ENCODE measurements at regions not wholly inside any gene's neighbourhood (a gene's known extent, or its start where the extent isn't known, plus 50 kb on each side); places are given as distances from the start of the nearest gene placed in this dataset.
A peak's percentile ranks its signal among the peaks of the same experiment; 100 is the strongest.
"Not testable (repeated sequence)": the region's sequence is repeated elsewhere in the genome, so short reads cannot be mapped to it uniquely, and the experiment has no call there.

- DNase-seq; H3K4me1 Mint-ChIP-seq; H3K27me3 Mint-ChIP-seq; CTCF ChIA-PET; POLR2A ChIA-PET; H3K9me3 Mint-ChIP-seq; H3K27ac Mint-ChIP-seq; H3K36me3 Mint-ChIP-seq (ENCODE audit: low read depth); H3K4me3 Mint-ChIP-seq: not testable (repeated sequence)
These were observed 430.6 kb downstream of the KCNJ2 start for GRCh38 chr17:70599945-70600344.

GRCh38 chr17:70603226-70603625, 433.9 kb downstream of the KCNJ2 start:
- no peaks in the 10 kb centered on the region for H3K36me3 Mint-ChIP-seq (ENCODE audit: low read depth)
- H3K4me1 Mint-ChIP-seq, result no peaks in the 10 kb centered on the region
- POLR2A ChIA-PET, result no interaction called here
- no peaks in the 10 kb centered on the region for H3K27me3 Mint-ChIP-seq
- H3K4me3 Mint-ChIP-seq, result no peak overlapping the region
- H3K27ac Mint-ChIP-seq, result no peak overlapping the region
- no peak for DNase-seq
- CTCF ChIA-PET, result no interaction called here
- H3K9me3 Mint-ChIP-seq, result no peaks in the 10 kb centered on the region

- Mint-ChIP-seq H3K27me3 (no peaks in the 10 kb centered on the region), H3K36me3 (ENCODE audit: low read depth) (no peaks in the 10 kb centered on the region), H3K4me3 (no peak overlapping the region), H3K4me1 (no peaks in the 10 kb centered on the region), H3K27ac (no peak overlapping the region), H3K9me3 (no peaks in the 10 kb centered on the region)
- POLR2A ChIA-PET, result no interaction called here
- CTCF ChIA-PET, result no interaction called here
- DNase-seq, result no peak
These were observed 435.5 kb downstream of the KCNJ2 start for GRCh38 chr17:70604854-70605253.

GRCh38 chr17:70606086-70606485, 436.8 kb downstream of the KCNJ2 start:
- POLR2A ChIA-PET, result no interaction called here
- Mint-ChIP-seq H3K27me3 (no peaks in the 10 kb centered on the region), H3K4me1 (no peaks in the 10 kb centered on the region), H3K36me3 (ENCODE audit: low read depth) (no peaks in the 10 kb centered on the region), H3K27ac (no peak overlapping the region), H3K4me3 (no peak overlapping the region), H3K9me3 (no peaks in the 10 kb centered on the region)
- no peak for DNase-seq
- CTCF ChIA-PET, result no interaction called here

- Mint-ChIP-seq H3K36me3 (ENCODE audit: low read depth) (no peaks in the 10 kb centered on the region), H3K9me3 (no peaks in the 10 kb centered on the region), H3K27ac (no peak overlapping the region), H3K27me3 (no peaks in the 10 kb centered on the region), H3K4me3 (no peak overlapping the region), H3K4me1 (no peaks in the 10 kb centered on the region)
- no peak for DNase-seq
- POLR2A ChIA-PET, result no interaction called here
- CTCF ChIA-PET, result no interaction called here
These were observed 438.9 kb downstream of the KCNJ2 start for GRCh38 chr17:70608193-70608592.

- ChIA-PET POLR2A (no interaction called here), CTCF (no interaction called here)
- Mint-ChIP-seq H3K9me3 (no peaks in the 10 kb centered on the region), H3K4me3 (no peak overlapping the region), H3K27me3 (no peaks in the 10 kb centered on the region), H3K36me3 (ENCODE audit: low read depth) (no peaks in the 10 kb centered on the region), H3K27ac (no peak overlapping the region), H3K4me1 (no peaks in the 10 kb centered on the region)
- DNase-seq, result no peak
These were observed 439.6 kb downstream of the KCNJ2 start for GRCh38 chr17:70608957-70609356.

- H3K9me3 Mint-ChIP-seq, result no peaks in the 10 kb centered on the region
- H3K27me3 Mint-ChIP-seq, result no peaks in the 10 kb centered on the region
- POLR2A ChIA-PET, result no interaction called here
- no peaks in the 10 kb centered on the region for H3K36me3 Mint-ChIP-seq (ENCODE audit: low read depth)
- CTCF ChIA-PET, result no interaction called here
- no peak overlapping the region for H3K27ac Mint-ChIP-seq
- no peak overlapping the region for H3K4me3 Mint-ChIP-seq
- DNase-seq, result no peak
- H3K4me1 Mint-ChIP-seq, result no peaks in the 10 kb centered on the region
These were observed 440.2 kb downstream of the KCNJ2 start for GRCh38 chr17:70609566-70609965.

- Mint-ChIP-seq H3K9me3 (no peaks in the 10 kb centered on the region), H3K27ac (no peak overlapping the region), H3K36me3 (ENCODE audit: low read depth) (no peaks in the 10 kb centered on the region), H3K27me3 (no peaks in the 10 kb centered on the region), H3K4me1 (no peaks in the 10 kb centered on the region), H3K4me3 (no peak overlapping the region)
- ChIA-PET POLR2A (no interaction called here), CTCF (no interaction called here)
- no peak for DNase-seq
These were observed 440.8 kb downstream of the KCNJ2 start for GRCh38 chr17:70610161-70610560.

- H3K9me3 Mint-ChIP-seq, result no peaks in the 10 kb centered on the region
These were observed 444.3 kb downstream of the KCNJ2 start for GRCh38 chr17:70613681-70614080.

GRCh38 chr17:70615831-70616230, 446.5 kb downstream of the KCNJ2 start:
- Mint-ChIP-seq H3K27me3 (no peaks in the 10 kb centered on the region), H3K36me3 (ENCODE audit: low read depth) (no peaks in the 10 kb centered on the region), H3K27ac (no peak overlapping the region), H3K4me1 (no peaks in the 10 kb centered on the region), H3K4me3 (no peak overlapping the region), H3K9me3 (no peaks in the 10 kb centered on the region)
- POLR2A ChIA-PET, result no interaction called here
- CTCF ChIA-PET, result no interaction called here
- DNase-seq, result no peak

More at GRCh38 chr17:70613681-70614080, 444.3 kb downstream of the KCNJ2 start:
- no peaks in the 10 kb centered on the region for H3K4me1 Mint-ChIP-seq
- no peak overlapping the region for H3K27ac Mint-ChIP-seq
- no peak for DNase-seq
- no peaks in the 10 kb centered on the region for H3K36me3 Mint-ChIP-seq (ENCODE audit: low read depth)
- H3K27me3 Mint-ChIP-seq, result no peaks in the 10 kb centered on the region
- CTCF ChIA-PET, result no interaction called here
- POLR2A ChIA-PET, result no interaction called here
- H3K4me3 Mint-ChIP-seq, result no peak overlapping the region

- Mint-ChIP-seq H3K4me1 (peaks cover 11% of the 10 kb centered on the region), H3K36me3 (ENCODE audit: low read depth) (peaks cover 2% of the 10 kb centered on the region), H3K27me3 (no peaks in the 10 kb centered on the region), H3K4me3 (no peak overlapping the region), H3K27ac (no peak overlapping the region), H3K9me3 (peaks cover 3% of the 10 kb centered on the region)
- POLR2A ChIA-PET, result no interaction called here
- no peak for DNase-seq
- CTCF ChIA-PET, result no interaction called here
These were observed 449.3 kb downstream of the KCNJ2 start for GRCh38 chr17:70618641-70619040.

GRCh38 chr17:70621566-70621965, 452.2 kb downstream of the KCNJ2 start:
- POLR2A ChIA-PET, result no interaction called here
- H3K9me3 Mint-ChIP-seq, result peaks cover 3% of the 10 kb centered on the region
- no peak overlapping the region for H3K4me3 Mint-ChIP-seq
- CTCF ChIA-PET, result no interaction called here
- no peaks in the 10 kb centered on the region for H3K27me3 Mint-ChIP-seq
- no peak for DNase-seq
- no peak overlapping the region for H3K27ac Mint-ChIP-seq
- H3K4me1 Mint-ChIP-seq, result peaks cover 14% of the 10 kb centered on the region
- peaks cover 2% of the 10 kb centered on the region for H3K36me3 Mint-ChIP-seq (ENCODE audit: low read depth)

GRCh38 chr17:70622368-70623260, 453.3 kb downstream of the KCNJ2 start:
- DNase-seq, result no peak
- CTCF ChIA-PET, result no interaction called here
- H3K4me3 Mint-ChIP-seq, result no peak overlapping the region

GRCh38 chr17:70624211-70624610, 454.9 kb downstream of the KCNJ2 start:
- H3K4me3 Mint-ChIP-seq, result no peak overlapping the region
- H3K27me3 Mint-ChIP-seq, result no peaks in the 10 kb centered on the region
- DNase-seq, result no peak
- ChIA-PET CTCF (no interaction called here), POLR2A (no interaction called here)
- peaks cover 3% of the 10 kb centered on the region for H3K9me3 Mint-ChIP-seq
- peaks cover 2% of the 10 kb centered on the region for H3K36me3 Mint-ChIP-seq (ENCODE audit: low read depth)
- H3K4me1 Mint-ChIP-seq, result peaks cover 14% of the 10 kb centered on the region
- H3K27ac Mint-ChIP-seq, result no peak overlapping the region

More at GRCh38 chr17:70622368-70623260, 453.3 kb downstream of the KCNJ2 start:
- Mint-ChIP-seq H3K27ac (peak overlapping the region; percentile 50), H3K4me1 (peaks cover 14% of the 10 kb centered on the region), H3K27me3 (no peaks in the 10 kb centered on the region), H3K36me3 (ENCODE audit: low read depth) (peaks cover 2% of the 10 kb centered on the region), H3K9me3 (peaks cover 3% of the 10 kb centered on the region)
- POLR2A ChIA-PET, result no interaction called here
